GOT3 (cell line): ENCODE measurements at regions not wholly inside any gene's neighbourhood (a gene's known extent, or its start where the extent isn't known, plus 50 kb on each side); places are given as distances from the start of the nearest gene placed in this dataset.
A peak's percentile ranks its signal among the peaks of the same experiment; 100 is the strongest.

Source experiments
- DNase-seq: peaks from one replicate; lab custom pipeline; 2025; ENCODE audit warnings: mixed read lengths; lab: John Stamatoyannopoulos, UW

- no peak for DNase-seq
Measured at GRCh38 chr5:175285261-175285660, 158.7 kb downstream of the DRD1 start.

DNA sequence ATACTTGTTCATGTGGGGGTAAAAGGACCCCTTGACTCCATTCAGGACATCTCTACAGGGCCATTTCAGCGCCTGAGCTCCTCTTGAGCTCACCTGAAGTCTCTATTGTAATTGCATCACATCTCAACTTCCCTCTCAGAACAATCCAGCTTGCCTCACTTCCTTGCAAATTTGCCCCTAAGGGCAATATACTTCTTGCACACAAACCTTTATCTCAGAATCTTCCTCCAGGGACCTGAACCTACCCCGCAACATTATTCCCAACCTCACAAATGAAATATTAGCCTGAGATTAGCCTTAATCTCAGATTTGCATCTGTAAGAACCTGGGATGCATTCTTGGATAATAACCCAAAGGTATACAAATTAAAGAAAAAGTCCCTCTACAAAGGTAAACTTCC, 159.2 kb downstream of the DRD1 start:
- no peak for DNase-seq

DNA sequence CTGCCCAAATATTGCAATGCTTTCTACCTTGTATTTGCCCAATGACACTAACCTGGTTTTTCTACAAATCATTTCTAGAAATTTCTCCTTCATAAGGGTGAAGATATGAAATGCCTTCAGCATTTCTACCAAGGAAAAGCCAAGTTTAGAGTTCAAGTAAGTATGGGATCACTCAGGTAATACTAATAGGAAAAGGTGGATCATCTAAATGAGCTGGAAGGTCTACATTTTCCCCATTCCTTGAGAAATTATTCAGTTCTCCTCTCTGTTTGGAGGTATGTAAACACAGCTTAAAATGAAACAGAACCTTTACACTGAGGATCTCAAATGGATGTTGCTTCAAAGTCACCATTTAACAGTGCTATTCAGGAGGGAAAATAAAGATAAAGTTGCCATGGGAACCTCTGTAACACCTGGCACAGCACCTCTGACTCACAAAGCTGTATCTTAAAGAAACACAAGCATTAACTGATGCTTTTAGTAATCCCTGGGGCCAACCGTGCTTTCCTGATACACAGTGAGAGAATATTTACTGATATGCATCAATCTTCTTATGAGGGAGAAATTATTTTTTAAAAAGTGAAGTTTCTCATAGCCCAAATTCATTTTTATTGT, 161.3 kb downstream of the DRD1 start:
- no peak for DNase-seq

GRCh38 chr5:175281714-175282113, 162.3 kb downstream of the DRD1 start:
- no peak for DNase-seq

DNA sequence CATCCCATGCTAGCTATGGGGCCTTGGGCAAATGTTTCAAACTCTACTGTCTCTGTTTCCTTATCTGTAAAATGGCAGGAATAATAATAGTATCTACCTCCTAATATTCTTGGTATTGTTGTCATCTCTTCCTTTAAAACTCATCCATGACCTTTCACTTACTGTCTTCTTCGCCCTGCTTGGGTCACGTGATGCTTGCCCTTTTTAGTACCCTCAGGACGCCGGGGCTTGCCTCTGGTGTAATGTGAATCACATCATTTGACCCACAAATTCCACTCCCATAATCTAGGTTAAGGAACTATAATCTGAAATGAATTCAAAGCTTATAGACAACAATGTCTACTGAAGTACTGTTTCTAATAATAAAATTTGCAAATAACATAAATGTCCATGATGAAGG, 162.7 kb downstream of the DRD1 start:
- no peak for DNase-seq

DNA sequence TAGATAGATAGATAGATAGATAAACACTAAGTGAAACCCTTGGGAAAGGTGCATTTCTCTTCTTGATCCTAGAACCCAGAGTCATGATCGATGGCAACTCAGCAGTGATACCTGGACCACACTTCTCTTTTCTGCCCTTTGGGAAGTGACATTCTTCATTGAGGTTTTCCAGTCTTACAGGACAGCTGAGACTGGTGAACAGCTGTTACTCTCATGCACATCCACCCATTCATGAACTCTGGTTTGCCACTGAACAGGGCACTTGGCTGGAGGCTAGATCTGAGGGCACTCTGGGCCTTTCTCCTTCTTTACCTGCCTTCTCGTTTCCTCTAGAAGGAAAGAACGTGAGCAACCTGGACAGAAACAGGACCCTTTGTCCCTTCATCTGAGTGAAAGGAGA, 164.5 kb downstream of the DRD1 start:
- no peak for DNase-seq

DNA sequence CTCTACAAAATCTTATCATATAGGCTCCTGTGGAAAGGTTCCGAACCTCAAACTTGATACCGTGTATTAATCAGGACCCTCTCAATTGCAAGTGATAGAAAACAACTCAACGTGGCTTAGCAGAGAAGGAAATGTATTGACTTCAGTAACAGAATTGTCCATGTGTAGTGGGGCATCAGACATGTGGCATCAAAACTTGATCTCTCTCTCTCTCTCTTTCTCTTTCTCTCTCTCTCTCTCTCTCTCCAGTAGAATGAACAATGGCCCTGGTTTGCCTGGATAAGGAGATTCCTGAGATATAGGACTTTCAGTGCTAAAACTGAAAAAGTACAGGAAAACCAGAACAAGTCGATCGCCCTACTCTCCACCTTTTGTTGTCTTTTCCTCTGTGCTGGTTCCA, 168.2 kb downstream of the DRD1 start:
- no peak for DNase-seq

DNA sequence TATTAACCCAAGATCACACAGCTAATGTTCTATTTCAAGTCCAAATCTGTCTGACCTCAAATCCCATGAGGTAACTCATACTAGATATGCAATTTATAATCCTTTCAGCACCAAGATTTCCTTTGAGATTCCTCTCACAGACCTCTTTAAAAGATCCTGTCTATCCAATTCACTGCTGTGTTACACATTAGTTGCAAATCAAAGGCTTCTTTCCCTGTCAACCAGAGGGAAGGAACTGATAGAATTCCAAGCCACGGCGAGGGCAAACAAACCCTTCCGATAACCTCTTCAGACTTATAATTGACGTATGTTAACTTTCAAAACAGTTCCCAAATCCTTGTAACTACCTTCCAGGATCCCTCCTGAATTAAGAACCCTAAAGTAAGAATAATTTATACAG, 168.9 kb downstream of the DRD1 start:
- no peak for DNase-seq

DNA sequence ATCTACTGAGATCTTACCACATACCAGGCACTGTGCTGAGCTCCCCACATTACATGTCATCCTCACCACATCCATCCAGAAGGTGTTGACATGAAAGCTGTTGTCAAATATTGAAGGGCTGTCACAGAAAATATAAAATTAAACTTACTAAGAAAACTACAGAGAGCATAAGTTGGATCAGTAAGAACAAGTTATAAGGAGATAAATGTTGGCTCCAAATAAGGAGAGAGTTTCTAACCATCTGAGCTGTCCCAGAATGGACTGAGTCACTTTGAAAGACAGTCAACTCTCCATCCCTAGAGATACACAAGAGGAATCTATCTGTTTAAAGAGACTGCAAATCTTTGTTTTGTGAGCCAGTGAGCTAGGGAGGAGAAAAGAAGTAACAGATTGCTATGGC, 169.8 kb downstream of the DRD1 start:
- DNase-seq: no peak

- DNase-seq: no peak
Measured at GRCh38 chr5:175264406-175264805, 179.6 kb downstream of the DRD1 start.

DNA sequence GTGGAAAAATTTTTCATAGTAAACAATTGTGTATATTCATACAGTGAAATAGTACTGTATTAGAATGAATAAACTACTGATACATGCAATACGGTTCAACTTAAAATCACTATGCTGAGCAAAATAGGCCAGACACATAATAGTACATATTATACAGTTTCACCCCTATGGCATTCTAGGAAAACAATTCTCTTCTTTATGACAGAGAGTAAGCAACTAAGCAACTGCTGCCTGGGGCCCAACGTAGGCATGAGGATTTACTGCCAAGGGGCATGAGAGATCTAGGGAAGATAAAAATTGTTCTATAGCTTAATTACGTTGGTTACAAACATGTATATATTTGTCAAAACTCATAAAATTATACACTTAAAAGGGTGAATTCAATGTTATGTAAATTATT, 180.2 kb downstream of the DRD1 start:
- DNase-seq: no peak

GRCh38 chr5:175261526-175261925, 182.5 kb downstream of the DRD1 start:
- DNase-seq: no peak

GRCh38 chr5:175261037-175261436, 182.9 kb downstream of the DRD1 start:
- no peak for DNase-seq

GRCh38 chr5:175257847-175258194, 186.2 kb downstream of the DRD1 start:
- no peak for DNase-seq

GRCh38 chr5:175257128-175257846, 186.7 kb downstream of the DRD1 start:
- DNase-seq: no peak

- DNase-seq: no peak
Measured at GRCh38 chr5:175254155-175254554, 189.8 kb downstream of the DRD1 start.

- DNase-seq: no peak
Measured at GRCh38 chr5:175253597-175253996, 190.4 kb downstream of the DRD1 start.

DNA sequence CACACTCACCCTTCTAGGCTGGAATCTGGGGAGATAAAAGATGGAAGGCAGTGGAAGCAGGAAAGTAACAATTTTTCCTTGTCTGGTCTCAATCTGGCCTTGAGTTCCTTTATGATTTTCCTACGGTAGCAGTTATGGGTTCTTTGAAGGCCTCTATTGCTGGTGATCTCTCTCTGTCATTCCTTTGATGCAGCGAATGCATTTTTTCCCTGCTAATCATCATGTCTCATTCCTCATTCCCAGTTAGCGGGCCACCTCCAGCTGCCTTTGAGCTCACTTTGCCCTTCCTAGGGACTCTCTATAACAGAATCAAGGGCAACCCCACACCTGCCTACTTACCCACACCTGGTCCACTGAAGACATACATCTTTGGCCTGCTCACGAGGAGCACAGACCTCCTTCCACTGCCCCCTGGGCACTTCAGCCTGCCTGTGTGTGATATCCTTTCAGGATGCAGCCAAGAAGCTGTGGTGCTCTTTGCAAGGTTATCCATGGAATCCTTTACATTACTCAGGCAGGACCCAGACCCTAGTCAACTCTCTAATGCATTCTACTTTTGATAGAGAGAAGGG, 191.7 kb downstream of the DRD1 start:
- DNase-seq: no peak

- DNase-seq: no peak
Measured at GRCh38 chr5:175250426-175250825, 193.6 kb downstream of the DRD1 start.

DNA sequence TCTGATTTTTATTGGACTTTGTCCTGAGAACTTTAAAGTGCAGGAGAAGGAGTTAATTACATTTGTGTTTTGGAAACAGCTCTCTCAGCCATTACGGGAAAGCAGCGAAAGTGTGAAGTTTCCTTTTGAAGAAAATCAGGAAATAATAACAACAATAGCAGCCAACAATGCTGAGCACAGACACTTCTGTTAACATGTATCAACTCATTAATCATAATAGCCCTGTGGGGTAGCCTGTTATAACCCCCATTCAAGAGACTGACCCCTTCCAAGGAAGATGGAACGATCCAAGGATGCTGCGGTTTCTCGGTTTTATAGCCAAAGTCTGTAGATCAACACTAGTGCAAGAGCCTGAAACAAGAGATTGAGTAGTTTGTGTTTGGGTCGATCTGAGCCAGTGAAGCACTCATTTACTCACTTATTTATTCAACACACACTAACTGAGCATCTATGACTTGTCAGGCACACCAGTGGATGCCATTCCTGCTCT, 195.5 kb downstream of the DRD1 start:
- DNase-seq: no peak

DNA sequence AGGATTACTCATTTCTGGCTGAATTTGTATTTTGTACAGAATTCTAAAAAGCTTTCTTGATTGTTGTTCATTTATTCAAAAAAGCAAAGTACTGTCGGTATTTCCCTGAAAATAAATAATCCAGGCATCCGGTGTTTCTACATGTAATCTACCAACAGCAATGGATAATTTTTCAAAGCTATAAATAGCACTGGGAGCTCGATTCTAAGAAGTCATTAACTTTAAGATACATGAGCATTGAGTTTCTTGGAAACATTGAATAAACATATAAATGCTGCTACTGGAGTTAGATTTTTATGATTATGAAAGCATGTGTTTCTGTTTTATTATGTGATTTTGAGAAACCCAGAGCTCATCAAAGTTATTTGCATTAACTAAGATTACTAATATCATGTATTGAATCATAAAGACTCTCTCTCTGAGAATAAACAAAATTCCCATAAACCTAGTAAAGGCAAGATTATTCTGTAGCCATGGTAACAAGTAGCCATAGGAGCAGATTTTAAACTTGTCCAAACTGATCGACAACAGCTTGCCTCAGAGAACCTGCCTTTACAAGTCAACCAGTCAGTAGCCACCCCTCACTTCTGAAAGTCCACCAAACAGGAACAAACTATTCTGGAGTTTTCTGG, 197.0 kb downstream of the DRD1 start:
- no peak for DNase-seq

DNA sequence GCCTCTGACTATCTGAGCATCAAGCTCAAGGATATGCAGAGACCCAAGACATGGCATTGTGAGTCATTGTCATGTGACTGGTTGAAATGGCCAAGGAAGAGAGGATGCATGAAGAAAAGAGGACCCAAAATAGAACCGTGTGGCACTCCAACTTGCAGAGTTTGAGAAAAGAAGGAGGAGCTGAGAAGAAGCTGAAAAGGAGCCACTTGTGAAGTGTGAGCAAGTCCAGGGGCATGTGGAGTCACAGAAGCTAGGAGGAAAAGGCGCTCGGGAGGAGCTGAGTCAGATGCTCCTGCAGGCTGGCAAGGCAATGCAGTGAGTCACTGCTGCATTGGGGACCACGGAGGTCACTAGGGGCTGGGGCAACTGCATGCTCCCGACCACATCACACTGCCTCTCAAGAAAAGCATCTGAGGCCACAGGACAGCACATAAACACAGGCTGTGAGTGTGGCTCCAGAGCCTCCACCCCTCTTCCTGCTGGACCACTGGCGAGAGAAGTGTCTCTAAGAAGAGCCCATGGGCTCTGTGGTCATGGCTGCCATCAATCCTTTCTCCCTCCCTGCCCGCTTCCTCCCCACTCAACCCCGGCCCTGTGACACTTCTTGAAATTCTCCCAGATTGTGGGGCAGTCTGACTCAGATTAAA, 197.6 kb downstream of the DRD1 start:
- peak; percentile 92 for DNase-seq

DNA sequence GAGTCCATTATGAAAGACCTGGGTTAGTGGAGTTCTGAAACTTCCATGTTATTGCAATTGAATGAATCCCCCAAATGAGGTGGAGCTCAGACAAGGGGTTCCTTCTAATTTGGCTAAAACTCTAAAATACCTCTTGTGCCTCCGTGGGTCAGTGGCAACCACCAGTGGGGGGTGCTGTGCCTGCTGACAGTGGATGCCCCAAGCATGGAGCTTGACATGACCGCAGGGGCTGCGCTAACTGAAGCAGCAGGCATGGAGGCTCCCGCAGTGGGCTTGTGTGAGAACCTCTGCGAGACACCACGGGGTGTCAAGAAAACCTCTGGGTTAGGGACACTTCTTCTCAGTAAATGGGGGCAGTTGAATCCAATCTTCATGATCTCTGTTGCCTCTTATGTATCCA, 200.5 kb downstream of the DRD1 start:
- DNase-seq: no peak
